CD4-positive, alpha-beta T cell treated with Interleukin-6 for 4 hours (primary cell): ENCODE measurements at regions not wholly inside any gene's neighbourhood (a gene's known extent, or its start where the extent isn't known, plus 50 kb on each side); places are given as distances from the start of the nearest gene placed in this dataset.
A peak's percentile ranks its signal among the peaks of the same experiment; 100 is the strongest.

Experiments
- DNase-seq: peaks from one replicate; pipeline ENCODE4 v3.0.0-alpha.2; 2020; ENCODE audit warnings: mixed read lengths

- DNase-seq: no peak
Observed at GRCh38 chr17:77001487-77001886, 133.3 kb downstream of the MGAT5B start.

GRCh38 chr17:77002103-77003045 is 134.2 kb downstream of the MGAT5B start:
- no peak for DNase-seq

DNA sequence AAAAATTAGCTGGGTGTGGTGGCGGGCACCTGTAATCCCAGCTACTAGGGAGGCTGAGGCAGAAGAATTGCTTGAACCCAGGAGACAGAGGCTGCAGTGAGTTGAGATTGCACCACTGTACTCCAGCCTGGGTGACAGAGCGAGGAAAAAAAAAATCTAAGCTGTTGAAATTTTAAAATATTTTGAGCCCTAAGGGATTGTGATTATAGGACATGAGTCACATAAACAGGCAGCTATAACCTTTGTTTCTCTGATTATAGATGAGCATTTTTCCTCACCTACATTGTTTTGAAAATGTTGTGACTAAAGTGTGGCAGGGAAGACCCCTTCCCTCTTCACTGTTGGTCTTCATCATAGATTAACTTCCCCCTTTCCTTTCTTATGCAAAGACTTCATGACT is 135.5 kb downstream of the MGAT5B start:
- no peak for DNase-seq

DNA sequence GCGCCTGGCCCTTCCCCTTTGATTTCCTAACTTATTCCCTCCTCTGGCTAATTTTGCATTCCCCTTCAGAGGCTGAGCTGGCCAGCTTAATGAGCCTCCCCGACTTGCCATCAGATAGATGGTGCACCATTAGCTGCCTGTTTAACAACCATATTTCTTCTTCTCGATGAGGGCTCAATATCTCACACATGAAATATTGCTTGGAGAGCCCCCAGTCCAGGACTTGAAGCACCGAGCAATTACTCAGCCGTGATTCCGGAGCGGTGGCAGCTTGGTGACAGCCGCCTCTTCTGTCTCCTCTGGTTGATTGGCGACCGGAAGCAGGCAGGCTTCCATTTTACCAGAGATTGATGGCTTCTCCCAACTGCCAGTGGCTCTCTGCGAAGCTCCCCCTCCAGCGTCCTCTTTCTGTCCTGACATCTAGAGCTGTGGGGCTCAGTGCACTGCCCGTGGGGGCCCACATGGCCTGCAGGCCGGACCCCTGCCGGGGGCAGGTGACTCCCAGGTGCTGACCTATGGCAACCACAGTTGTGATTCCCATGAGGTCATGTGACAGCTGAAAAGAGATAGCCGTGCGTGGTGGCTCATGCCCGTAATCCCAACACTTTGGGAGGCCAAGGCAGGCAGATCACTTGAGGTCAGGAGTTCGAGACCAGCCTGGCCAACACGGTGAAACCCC is 133.7 kb upstream of the SEC14L1 start:
- no peak for DNase-seq

DNA sequence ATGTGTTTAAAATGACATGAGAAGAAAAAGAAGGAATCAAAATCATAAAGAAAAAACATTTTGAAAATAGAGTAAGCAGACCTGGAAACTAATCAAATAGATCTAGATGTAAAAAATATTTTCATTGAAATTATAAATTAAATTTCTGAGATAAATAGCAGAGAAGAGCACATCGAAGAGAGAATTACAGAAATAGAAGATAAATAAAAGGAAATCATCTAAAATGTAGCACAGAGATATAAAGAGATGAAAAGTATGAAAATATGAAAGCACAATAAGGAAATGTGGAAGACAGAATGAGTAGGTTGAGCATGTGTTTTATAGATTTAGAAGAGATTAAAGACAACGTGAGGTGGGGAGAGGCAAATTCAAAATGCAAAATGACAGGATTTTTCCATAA is 130.9 kb upstream of the SEC14L1 start:
- no peak for DNase-seq

- no peak for DNase-seq
Observed at GRCh38 chr17:77010667-77011066, 130.1 kb upstream of the SEC14L1 start.

DNA sequence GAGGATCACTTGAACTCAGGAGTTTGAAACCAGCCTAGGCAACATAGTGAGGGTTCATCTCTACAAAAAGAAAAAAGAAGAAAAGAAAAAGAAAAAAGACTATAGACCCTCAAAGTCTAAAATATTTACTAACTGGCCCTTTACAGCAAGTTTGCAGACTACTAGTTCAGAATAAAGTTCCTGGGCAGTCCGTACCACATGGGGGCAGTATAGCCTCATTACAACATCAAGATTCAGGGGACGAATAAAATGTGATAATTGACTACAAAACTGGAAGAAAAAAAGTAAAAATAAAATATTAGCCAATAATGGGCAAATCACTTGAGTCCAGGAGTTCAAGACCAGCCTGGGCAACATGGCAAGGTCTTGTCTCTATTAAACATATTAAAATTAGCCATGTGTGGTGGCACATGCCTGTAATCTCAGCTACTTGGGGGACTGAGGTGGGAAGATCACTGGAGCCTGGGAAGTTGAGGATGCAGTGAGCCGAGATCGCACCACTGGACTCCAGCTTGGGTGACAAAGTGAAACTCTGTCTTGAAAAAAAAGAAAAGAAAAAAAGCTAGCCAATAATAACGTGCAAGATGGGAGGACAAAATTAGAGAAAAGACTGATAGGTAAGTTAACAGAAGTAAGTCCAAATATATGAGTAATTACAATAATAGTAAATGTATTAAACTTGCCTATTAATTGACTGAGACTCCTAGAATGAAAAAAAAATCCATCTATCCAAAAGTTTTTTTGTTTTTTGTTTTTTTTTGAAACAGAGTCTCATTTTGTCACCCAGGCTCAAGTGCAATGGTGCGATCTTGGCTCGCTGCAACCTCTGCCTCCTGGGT is 129.4 kb upstream of the SEC14L1 start:
- peak; percentile 54 for DNase-seq

GRCh38 chr17:77018504-77018903 is 122.3 kb upstream of the SEC14L1 start:
- DNase-seq: no peak

DNA sequence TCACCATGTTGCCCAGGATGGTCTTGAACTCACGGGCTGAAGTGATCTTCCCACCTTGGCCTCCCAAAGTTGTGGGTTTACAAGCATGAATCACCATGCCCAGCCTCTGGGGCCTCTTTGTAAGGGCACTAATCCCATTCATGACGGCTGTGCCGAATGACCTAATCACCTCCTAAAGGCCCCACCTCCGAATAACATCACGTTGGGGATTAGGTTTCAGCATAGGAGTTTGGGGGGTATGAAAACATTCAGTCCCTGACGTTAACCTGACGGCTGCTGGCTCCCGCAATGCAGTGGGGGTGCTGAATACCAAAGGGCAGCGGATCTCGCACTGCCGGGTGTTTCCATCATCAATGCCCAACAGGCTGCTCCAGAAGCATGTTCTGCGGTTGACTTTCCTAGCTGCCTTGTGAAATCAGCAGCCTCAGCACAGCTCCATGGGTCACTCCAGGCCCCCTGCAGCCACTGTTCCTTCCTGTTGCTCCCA is 120.8 kb upstream of the SEC14L1 start:
- no peak for DNase-seq

DNA sequence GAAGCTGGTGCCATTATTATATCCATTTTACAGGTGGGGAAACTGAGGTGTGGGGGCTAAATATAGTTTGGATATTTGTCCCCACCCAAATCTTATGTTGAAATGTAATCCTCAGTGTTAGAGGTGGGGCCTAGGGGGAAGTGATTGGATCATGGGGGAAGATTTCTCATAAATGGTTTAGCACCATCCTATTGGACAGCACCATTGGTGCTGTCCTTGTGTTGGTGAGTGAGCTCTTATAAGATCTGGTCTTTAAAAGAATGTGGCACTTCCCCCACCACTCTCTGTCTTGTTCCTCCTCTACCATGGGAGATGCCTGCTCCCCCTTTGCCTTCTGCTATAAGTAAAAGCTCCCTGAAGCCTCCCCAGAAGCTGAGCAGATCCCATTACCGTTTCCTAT is 119.8 kb upstream of the SEC14L1 start:
- DNase-seq: no peak

GRCh38 chr17:77022766-77023165 is 118.0 kb upstream of the SEC14L1 start:
- no peak for DNase-seq

DNA sequence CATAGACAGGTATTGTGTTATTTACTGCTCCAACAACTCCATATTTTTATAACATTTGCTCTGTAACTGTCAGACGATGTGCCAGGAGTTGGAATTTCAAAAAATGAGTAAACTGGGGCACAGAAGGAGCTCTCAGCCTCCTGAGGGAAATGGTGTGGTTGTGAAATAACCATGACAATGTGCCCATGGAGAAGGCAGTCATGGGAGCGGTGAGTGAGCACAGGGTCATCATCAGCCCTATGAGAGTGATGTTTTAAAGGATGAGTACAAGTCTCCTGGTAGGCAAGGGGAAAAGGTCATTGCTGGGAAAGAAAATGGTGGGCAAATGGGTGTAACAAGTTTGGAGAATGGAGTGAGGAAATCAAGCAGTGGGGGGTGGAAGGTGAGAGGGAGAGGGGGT is 115.0 kb upstream of the SEC14L1 start:
- DNase-seq: no peak

GRCh38 chr17:77027271-77027889 is 113.4 kb upstream of the SEC14L1 start:
- DNase-seq: no peak

- no peak for DNase-seq
Observed at GRCh38 chr17:77028900-77029299, 111.9 kb upstream of the SEC14L1 start.

- no peak for DNase-seq
Observed at GRCh38 chr17:77032929-77033328, 107.8 kb upstream of the SEC14L1 start.

GRCh38 chr17:77033892-77034404 is 106.8 kb upstream of the SEC14L1 start:
- DNase-seq: no peak

DNA sequence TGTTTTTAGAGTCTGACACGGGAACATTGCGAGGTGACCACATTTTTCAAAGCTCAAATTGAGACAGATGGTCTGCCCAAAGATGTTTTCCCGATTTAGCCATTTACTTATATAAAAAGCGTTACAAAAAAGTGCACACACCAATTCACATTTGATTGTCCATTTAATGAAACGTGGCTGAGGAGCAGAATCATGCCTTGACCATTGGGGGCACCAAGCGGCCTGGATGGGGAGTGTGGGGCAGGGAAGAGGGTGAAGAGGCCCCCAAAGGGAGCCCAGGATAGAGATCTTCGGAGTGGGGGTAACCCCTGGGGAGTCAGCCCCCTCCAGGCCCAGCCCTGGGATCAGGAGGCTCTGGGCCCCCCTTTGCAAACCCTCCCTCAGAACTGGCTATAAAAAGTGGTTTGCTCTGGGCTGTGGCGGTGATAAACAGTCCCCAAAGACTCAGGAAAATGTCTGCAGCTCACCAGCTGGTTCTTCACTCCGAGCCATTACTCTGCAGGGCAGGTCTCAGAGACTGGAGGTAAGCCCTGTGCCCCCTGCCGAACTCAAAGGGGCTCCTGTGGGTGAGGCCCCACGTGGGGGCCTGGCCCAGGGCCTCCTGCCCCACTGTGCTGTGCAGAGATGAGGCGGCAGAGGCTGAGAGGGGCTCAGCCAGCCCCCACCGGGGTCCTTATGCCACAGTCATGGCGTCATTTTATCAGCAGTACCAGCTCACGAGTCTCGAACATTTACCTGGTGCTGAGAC is 105.9 kb upstream of the SEC14L1 start:
- no peak for DNase-seq

- no peak for DNase-seq
Observed at GRCh38 chr17:77035526-77035925, 105.2 kb upstream of the SEC14L1 start.

DNA sequence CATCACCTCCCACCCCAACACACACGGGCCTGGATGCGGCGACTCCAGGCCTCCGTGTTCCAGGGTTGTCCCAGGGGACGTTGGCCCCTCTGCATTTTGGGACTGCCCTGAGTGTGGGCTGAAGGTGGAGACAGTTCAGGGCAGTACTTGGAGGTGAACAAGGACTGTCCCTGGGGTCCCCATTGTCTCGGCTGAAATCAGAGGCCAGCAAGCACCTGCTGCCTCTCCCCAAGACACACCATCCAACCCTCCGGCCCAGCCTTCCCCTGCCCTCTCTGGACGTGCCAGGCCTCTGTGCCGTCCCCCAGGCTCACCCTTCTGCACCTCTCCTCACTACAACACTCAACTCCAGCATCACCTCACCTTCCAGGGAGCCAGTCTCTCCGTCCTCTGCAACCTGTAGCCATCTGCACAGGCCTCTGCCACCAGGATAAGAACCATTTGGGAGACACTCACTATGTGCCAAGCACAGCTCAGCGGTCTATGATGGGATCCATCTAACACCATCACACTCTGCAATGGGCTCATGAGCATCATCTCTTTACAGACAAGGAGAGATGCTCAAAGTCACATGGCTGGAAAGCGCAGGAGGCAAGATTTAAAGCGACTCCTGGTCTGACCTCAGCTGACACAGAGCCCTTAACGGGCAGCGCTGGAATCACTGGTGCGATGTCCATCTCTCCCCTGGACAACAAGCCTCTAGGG is 104.5 kb upstream of the SEC14L1 start:
- no peak for DNase-seq

DNA sequence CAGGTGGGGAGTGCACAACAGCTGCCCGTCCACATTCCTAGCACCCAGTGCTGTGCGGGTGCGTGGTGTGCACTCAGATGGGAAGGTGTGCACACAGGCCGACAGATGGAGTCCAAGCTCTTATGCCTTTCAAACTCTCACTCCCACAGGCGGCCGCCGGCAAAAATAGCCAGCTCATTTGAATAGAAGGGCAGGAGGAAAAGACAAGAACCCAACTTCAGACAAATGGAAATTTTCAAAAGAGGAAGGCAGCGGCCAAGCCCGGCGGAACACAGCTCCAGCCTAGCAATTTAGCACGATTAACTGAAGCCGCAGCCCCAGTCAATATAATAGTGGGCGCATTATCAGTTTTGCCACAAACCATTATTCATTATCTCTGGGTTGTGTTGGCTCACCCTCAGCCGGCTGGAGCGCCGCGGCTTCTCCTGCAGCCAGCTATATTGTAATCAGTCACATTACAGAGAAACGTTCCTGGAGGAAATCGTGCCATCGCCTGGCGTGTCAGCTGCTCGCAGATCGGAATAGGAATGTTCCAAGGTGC is 103.9 kb upstream of the SEC14L1 start:
- DNase-seq: no peak

GRCh38 chr17:77037943-77038342 is 102.8 kb upstream of the SEC14L1 start:
- no peak for DNase-seq
